Prostate gland (tissue), 2 donors: ENCODE measurements at regions not wholly inside any gene's neighbourhood (a gene's known extent, or its start where the extent isn't known, plus 50 kb on each side); places are given as distances from the start of the nearest gene placed in this dataset.

Experiments used
- POLR2A ChIP-seq: fragments of 450-650 bp; IDR thresholded peaks from one replicate; pipeline ENCODE4 v1.6.1; 2016; ENCODE audit warnings: antibody characterized with exemption, mild to moderate bottlenecking
- POLR2AphosphoS5 ChIP-seq: sonication (generic); formaldehyde crosslinking; IDR thresholded peaks from one replicate; pipeline ENCODE4 v1.6.1; 2017; ENCODE audit warnings: antibody characterized with exemption
- TF ChIP-seq, protein P1 (sequence below), 4 experiments: fragments of 200-600 bp in 2 of 4; fragments of 450-650 bp in 2 of 4; sonication (generic) in 2 of 4; IDR thresholded peaks; 1 replicate in 3 of 4; 2 replicates in 1 of 4; pipeline ENCODE4 v1.5.1; 2016 to 2019; ENCODE audit warnings: antibody characterized with exemption in 4 of 4, mild to moderate bottlenecking in 2 of 4, moderate library complexity in 2 of 4

DNA sequence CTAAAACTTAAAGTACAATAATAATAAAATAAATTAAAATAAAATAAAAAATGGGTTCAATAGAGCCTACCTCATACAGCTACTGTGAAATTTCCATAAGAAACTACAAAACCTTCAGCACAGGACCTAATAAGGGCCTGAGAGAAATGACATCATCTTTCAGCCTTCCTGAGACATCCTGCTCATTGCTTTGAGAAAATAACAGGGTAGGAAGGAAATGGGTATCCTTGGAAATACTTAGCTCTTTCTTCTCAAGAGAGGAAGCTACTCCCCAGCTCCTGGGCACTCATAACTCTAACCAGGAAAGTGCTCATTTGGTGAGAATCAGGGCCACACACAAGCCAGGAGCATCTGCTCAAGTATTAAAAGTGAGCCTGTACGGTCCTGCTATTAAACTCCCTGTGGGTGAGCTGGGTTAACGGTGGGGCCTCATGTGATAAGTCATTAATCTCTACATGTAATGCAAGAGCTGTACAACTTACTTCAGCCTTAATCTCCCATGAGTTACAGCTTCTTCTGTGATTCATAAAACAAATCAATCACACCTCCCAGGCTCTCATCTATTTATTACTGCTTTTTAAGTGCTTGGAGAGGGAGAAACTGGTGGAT, 141.4 kb downstream of the MAFB start:
- TF ChIP-seq, protein P1, sequence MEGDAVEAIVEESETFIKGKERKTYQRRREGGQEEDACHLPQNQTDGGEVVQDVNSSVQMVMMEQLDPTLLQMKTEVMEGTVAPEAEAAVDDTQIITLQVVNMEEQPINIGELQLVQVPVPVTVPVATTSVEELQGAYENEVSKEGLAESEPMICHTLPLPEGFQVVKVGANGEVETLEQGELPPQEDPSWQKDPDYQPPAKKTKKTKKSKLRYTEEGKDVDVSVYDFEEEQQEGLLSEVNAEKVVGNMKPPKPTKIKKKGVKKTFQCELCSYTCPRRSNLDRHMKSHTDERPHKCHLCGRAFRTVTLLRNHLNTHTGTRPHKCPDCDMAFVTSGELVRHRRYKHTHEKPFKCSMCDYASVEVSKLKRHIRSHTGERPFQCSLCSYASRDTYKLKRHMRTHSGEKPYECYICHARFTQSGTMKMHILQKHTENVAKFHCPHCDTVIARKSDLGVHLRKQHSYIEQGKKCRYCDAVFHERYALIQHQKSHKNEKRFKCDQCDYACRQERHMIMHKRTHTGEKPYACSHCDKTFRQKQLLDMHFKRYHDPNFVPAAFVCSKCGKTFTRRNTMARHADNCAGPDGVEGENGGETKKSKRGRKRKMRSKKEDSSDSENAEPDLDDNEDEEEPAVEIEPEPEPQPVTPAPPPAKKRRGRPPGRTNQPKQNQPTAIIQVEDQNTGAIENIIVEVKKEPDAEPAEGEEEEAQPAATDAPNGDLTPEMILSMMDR (IDR thresholded peaks at IDR 0.05), result no peak
- TF ChIP-seq POLR2AphosphoS5, result no peak
- no peak for TF ChIP-seq POLR2A
